HUES48 (cell line): ENCODE measurements at regions not wholly inside any gene's neighbourhood (a gene's known extent, or its start where the extent isn't known, plus 50 kb on each side); places are given as distances from the start of the nearest gene placed in this dataset.
"Not testable (repeated sequence)": the region's sequence is repeated elsewhere in the genome, so short reads cannot be mapped to it uniquely, and the experiment has no call there.

Experiments used
- H3K27ac ChIP-seq: one replicate; pipeline ENCODE4 v1.7.0; 2013; ENCODE audit warnings: low read depth, low read length, inconsistent platforms
- H3K27me3 ChIP-seq: 2 replicates; pipeline ENCODE4 v1.6.1; 2013; ENCODE audit warnings: mild to moderate bottlenecking, low read length; ENCODE audit not compliant: control insufficient read depth, insufficient read depth
- H3K36me3 ChIP-seq: 2 replicates; pipeline ENCODE4 v1.6.1; 2013; ENCODE audit warnings: low read length; ENCODE audit not compliant: control insufficient read depth, insufficient read depth
- H3K4me1 ChIP-seq: 2 replicates; pipeline ENCODE4 v1.6.1; 2013; ENCODE audit warnings: mild to moderate bottlenecking, low read length; ENCODE audit not compliant: control insufficient read depth, insufficient read depth
- H3K4me3 ChIP-seq: 2 replicates; pipeline ENCODE4 v1.5.1; 2013; ENCODE audit warnings: mild to moderate bottlenecking, low read depth, low read length
- H3K9ac ChIP-seq: 2 replicates; pipeline ENCODE4 v1.6.1; 2013; ENCODE audit warnings: mild to moderate bottlenecking, low read depth, low read length, moderate library complexity
- H3K9me3 ChIP-seq: 2 replicates; pipeline ENCODE4 v1.6.1; 2013; ENCODE audit warnings: low read length; ENCODE audit not compliant: control insufficient read depth, insufficient read depth

DNA sequence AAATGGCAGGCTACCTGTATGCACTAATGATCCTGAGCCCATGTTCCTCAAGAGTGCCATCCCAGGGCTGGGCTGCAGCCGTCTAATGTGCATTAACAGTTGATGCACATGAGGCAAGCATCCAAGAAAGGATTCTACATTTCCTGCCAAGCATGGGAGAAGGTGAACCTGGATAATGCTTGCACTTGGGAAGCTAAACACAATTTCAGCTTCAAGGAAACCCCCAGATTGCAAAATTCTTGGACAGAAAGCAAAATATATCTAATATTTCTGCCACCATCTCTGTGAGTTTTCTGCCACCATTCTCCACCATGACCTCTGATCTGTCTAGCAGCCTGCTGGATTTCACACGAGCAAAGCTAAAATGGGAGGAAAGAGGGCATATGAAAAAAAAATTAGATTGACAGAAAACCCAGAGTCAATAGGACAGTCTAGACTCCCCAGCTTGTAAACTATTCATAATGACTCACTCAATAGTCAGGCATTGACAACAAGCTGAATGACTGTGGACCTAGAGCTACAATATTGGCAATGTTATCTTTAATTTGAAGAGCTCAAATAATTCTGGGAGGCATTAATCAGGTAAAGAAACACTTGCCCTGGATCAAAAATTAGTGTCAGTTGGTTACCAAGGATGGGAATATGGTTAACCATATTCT, 91.9 kb upstream of the BCL2L14 start:
- Histone ChIP-seq H3K27me3 (no peaks in the 10 kb centered on the region), H3K27ac (no peak overlapping the region), H3K4me3 (no peak overlapping the region), H3K4me1 (no peaks in the 10 kb centered on the region), H3K9ac (no peak overlapping the region), H3K36me3 (no peaks in the 10 kb centered on the region), H3K9me3 (no peaks in the 10 kb centered on the region)

DNA sequence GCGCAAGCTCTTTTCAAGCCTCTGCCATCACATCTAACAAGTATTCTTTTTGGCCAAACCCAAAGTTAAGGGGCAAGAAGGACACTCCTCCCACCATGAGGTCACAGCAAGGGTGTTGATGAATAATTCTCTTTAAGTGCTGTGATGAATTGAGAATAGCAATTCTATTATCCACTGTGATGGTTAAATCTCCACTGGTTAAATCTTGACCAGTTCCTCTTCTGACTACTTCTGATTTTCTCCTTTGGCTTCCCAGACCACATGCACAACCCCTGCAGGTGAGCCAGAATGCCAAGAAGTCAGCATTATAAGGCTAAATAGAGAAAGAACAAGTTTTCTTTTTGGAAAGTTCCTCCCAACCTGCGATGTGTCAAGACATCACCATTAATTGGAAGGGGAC, 90.6 kb upstream of the BCL2L14 start:
- Histone ChIP-seq H3K4me1 (no peaks in the 10 kb centered on the region), H3K4me3 (no peak overlapping the region), H3K27me3 (no peaks in the 10 kb centered on the region), H3K36me3 (no peaks in the 10 kb centered on the region), H3K9ac (no peak overlapping the region), H3K27ac (no peak overlapping the region), H3K9me3 (no peaks in the 10 kb centered on the region)

DNA sequence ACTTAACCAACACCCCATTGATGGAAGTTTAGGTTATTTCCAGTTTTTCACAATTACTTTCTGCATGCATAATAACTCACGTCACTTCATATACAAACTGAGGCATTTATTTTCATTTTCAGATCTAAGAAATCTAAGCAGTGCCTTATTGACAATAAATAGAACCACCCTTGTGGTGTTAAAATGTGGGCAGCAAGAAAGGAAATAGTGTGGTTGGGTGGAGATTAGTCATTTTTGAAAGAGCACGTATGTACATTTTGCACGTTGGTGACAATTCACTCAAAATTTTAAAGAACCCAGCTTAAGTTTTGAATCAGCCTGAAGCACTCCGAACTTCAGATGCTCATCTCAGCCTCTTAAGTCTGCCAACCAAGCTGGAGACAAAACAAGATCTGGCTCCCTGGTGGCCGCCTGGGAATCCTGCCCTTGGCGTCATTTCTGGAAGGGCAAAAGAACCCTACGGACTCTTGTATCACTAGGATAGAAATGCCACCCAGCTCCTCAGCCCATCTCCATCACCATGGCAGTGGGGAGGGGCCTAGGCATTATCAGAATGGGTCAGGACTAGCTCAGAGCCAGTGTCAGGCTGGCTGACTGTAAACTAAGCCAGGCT, 89.5 kb upstream of the BCL2L14 start:
- H3K36me3 ChIP-seq, result no peaks in the 10 kb centered on the region
- no peaks in the 10 kb centered on the region for H3K4me1 ChIP-seq
- H3K9ac ChIP-seq, result no peak overlapping the region
- H3K27ac ChIP-seq, result no peak overlapping the region
- H3K9me3 ChIP-seq, result no peaks in the 10 kb centered on the region
- no peaks in the 10 kb centered on the region for H3K27me3 ChIP-seq
- no peak overlapping the region for H3K4me3 ChIP-seq

DNA sequence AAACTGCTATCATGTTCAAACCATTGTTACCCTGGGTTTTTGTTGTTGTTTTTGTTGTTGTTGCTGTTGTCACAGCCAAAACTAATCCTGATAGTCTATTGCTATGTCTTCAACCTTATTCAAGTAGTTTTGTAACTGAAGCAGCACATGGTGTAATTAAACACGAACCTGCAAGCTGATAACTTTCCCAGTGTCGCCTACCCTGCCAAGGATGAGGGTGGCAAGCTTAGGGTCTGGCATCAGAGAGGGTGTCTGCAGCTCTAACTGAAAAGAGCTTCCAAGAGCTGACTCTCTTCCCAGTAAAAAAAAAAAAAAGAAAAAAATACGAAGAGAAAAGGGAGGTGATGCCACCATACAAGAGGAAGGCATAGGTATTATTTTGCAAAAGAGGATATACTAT, 86.3 kb upstream of the BCL2L14 start:
- H3K4me1 ChIP-seq, result no peaks in the 10 kb centered on the region
- no peaks in the 10 kb centered on the region for H3K36me3 ChIP-seq
- H3K27me3 ChIP-seq, result no peaks in the 10 kb centered on the region
- H3K4me3 ChIP-seq, result no peak overlapping the region
- no peak overlapping the region for H3K27ac ChIP-seq
- no peaks in the 10 kb centered on the region for H3K9me3 ChIP-seq
- H3K9ac ChIP-seq, result no peak overlapping the region

DNA sequence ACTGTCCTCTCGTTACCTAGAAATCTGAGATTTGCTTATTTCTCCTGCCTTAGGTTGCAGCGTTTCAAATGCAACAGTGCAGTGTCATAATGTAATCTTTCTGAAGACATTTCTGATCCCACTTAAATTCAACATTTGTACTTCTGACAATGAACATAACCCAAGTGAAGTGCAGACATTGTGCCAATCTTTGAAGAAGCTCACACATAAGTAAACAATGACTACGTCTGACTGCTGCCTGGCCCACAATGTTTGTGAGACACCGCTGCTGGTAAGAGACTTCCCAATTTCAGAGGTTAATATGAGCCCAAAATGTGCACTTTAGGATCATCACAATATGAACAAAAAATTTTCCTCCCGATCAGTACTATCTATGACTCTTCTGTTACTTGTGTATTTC, 84.6 kb upstream of the BCL2L14 start:
- no peaks in the 10 kb centered on the region for H3K9me3 ChIP-seq
- H3K36me3 ChIP-seq, result no peaks in the 10 kb centered on the region
- no peak overlapping the region for H3K9ac ChIP-seq
- no peaks in the 10 kb centered on the region for H3K4me1 ChIP-seq
- H3K27ac ChIP-seq, result no peak overlapping the region
- H3K4me3 ChIP-seq, result no peak overlapping the region
- no peaks in the 10 kb centered on the region for H3K27me3 ChIP-seq

DNA sequence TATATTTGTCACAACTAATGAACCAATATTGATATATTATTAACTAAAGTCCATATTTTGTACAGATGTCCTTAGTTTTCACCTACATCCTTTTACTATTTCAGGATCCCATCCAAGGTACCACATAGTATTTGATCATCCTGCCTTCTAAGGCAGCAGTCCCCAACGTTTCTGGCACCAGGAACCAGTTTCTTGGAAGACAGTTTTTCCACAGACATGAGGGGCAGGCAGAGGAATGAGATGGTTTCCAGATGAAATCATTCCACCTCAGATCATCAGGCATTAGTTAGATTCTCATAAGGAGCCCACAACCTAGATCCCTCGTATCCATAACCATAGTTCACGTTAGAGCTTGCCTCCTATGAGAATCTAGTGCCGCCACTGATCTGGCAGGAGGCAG, 82.8 kb upstream of the BCL2L14 start:
- H3K27ac ChIP-seq, result no peak overlapping the region
- H3K9ac ChIP-seq, result no peak overlapping the region
- H3K9me3 ChIP-seq, result no peaks in the 10 kb centered on the region
- H3K27me3 ChIP-seq, result no peaks in the 10 kb centered on the region
- H3K4me1 ChIP-seq, result no peaks in the 10 kb centered on the region
- H3K4me3 ChIP-seq, result no peak overlapping the region
- no peaks in the 10 kb centered on the region for H3K36me3 ChIP-seq

DNA sequence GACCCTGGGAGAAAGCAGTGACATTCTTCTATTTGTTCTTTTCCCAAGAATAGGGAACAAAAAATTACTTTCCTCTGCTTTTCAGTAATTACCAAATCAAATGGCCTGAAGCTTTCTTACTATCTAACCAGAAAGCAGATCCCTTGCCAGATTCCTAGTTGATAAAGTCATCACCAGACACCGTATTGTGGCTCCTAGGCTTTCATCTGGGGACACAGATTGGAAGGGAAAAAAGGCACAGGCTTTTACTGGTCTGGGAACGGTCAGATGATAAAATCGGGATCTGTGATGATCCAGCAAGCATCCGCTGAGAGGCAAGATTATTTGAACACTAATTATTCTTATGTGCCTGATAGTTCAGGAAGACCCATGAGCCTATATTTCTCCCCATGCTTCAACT, 79.1 kb upstream of the BCL2L14 start:
- H3K4me1 ChIP-seq, result no peaks in the 10 kb centered on the region
- H3K36me3 ChIP-seq, result no peaks in the 10 kb centered on the region
- H3K4me3 ChIP-seq, result no peak overlapping the region

DNA sequence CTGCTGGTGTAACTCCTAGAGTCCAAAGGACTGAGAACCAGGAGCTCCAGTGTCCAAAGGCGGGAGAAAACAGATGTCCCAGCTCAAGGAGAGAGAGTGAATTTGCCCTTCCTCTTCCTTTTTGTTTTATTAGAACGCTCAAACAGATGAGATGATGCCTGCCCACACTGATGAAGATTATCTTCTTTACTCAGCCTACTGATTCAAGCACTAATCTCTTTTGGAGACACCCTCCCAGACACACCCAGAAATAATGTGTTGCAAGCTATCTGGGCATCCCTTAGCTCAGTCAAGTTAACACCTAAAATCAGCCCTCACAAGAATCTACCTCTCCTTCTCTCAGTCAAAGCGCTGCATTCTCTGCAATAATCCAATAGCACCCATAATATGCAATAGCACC, 78.2 kb upstream of the BCL2L14 start:
- Histone ChIP-seq H3K27ac (no peak overlapping the region), H3K36me3 (no peaks in the 10 kb centered on the region), H3K4me1 (no peaks in the 10 kb centered on the region), H3K27me3 (no peaks in the 10 kb centered on the region), H3K9ac (no peak overlapping the region), H3K9me3 (no peaks in the 10 kb centered on the region), H3K4me3 (no peak overlapping the region)

More for the DNA sequence above, 79.1 kb upstream of the BCL2L14 start:
- Histone ChIP-seq H3K9ac (no peak overlapping the region), H3K9me3 (no peaks in the 10 kb centered on the region), H3K27me3 (no peaks in the 10 kb centered on the region), H3K27ac (no peak overlapping the region)

DNA sequence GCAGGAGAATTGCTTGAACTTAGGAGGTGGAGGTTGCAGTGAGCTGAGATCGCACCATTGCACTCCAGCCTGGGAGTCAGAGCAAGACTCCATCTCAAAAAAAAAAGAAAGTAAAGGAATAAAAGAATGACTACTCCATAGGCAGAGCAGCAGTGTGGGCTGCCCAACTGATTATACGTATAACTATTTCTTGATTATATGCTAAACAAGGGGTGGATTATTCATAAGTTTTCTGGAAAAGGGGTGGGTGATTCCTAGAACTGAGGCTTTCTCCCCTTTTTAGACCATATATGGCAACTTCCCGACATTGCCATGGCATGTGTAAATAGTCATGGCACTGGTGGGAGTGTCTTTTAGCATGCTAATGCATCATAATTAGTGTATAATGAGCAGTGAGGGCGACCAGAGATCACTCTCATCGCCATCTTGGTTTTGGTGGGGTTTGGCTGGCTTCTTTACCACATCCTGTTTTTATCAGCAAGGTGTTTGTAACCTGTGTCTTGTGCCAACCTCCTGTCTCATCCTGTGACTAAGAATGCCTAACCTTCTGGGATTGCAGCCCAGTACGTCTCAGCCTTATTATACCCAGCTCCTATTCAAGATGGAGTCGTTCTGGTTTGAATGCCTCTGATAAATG, 72.3 kb upstream of the BCL2L14 start:
- H3K4me3 ChIP-seq, H3K9me3 ChIP-seq, H3K27me3 ChIP-seq, H3K4me1 ChIP-seq, H3K9ac ChIP-seq, H3K36me3 ChIP-seq, H3K27ac ChIP-seq: not testable (repeated sequence)

DNA sequence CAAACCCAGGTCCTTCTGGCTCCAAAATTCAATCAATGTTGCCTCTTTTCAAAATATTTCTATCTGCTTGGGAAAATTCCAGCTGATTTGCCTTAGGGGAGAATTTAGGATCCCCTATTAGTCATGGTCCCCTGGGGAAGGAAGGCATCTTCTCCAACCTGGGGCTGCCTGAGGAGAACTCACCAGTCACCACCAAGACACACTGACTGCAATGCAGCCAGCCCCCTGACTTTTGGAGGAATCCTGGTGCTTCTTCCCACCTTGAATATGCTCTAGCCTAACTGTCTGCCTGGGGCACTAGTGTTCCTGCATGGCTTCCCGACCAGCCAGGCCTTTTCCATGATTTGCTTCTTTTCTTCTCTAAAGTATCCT, 71.8 kb upstream of the BCL2L14 start:
- no peaks in the 10 kb centered on the region for H3K27me3 ChIP-seq
- no peaks in the 10 kb centered on the region for H3K9me3 ChIP-seq
- H3K4me3 ChIP-seq, result no peak overlapping the region
- H3K36me3 ChIP-seq, result no peaks in the 10 kb centered on the region
- H3K27ac ChIP-seq, result no peak overlapping the region
- H3K9ac ChIP-seq, result no peak overlapping the region
- H3K4me1 ChIP-seq, result no peaks in the 10 kb centered on the region

DNA sequence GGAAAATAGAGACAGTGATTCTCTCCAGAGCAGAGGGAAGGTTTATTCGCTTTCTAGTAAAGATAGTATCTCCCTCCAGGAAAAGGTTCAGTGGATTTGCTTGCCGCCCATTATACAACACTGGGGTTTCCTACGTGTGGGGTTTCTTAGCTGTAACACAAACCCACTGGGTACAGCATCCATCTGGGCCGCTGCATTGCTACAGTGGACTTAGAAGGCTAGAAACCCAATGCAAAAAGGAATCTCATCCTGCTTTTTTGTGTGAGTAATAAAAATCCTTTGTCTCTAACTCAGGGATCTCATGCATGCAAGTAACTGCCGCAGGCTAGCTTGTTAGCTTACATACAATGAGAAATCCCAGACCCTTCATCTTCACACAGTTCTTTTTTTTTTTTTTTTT, 67.1 kb upstream of the BCL2L14 start:
- peaks cover 8% of the 10 kb centered on the region for H3K4me1 ChIP-seq
- no peaks in the 10 kb centered on the region for H3K9me3 ChIP-seq
- no peak overlapping the region for H3K27ac ChIP-seq
- H3K9ac ChIP-seq, result no peak overlapping the region
- no peaks in the 10 kb centered on the region for H3K27me3 ChIP-seq
- no peaks in the 10 kb centered on the region for H3K36me3 ChIP-seq
- no peak overlapping the region for H3K4me3 ChIP-seq
